ENCODE measurements at regions not wholly inside any gene's neighbourhood (a gene's known extent, or its start where the extent isn't known, plus 50 kb on each side); places are given as distances from the start of the nearest gene placed in this dataset.

DNA sequence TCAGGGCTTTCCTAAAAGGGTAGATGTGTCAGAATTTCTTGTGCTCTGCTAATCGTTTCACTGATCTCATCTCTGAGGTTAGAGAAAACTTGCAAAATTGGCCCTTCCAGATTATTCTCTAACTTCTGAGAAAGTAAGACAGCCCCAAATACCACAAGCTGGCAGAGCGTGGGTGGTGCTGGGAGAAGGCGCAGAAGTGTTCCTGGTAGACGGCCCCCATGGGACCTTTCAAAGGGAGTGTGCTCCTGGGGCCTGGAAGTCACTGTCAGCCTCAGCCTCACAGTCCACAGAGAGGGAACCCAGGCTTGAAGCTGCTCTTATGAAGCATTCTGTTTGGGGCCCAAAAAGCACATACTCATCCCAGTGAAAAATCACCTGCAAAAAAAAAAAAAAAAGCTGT lies 86.5 kb upstream of the PFN2 start:
- no peak overlapping the region for H3K27ac Mint-ChIP-seq
- H3K36me3 Mint-ChIP-seq: no peaks in the 10 kb centered on the region
- H3K9me3 Mint-ChIP-seq: no peaks in the 10 kb centered on the region
- H3K27me3 Mint-ChIP-seq: peaks cover 10% of the 10 kb centered on the region
- H3K4me3 Mint-ChIP-seq: no peak overlapping the region
- no peaks in the 10 kb centered on the region for H3K4me1 Mint-ChIP-seq

DNA sequence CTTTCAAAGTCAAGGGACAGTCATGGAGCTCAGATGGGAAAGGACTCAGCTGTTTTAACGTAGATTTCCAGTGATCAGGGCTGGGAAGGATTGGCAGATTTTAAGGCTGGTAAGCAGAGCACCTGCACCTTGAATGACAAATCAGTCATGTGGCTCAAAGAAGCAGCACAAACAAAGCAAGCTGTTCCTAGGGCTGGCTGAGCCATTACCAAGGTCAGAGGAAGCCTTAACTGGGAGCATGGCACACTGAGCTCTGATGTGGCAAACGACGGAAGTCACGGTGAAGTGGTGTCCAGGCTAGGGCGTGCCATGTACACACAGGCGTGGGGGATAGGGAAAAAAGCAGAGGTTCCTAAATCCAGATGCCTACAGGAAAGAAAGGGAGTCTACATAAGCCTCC lies 84.6 kb upstream of the PFN2 start:
- Mint-ChIP-seq H3K27me3 (peaks cover 10% of the 10 kb centered on the region), H3K4me1 (no peaks in the 10 kb centered on the region), H3K4me3 (no peak overlapping the region), H3K36me3 (no peaks in the 10 kb centered on the region), H3K9me3 (no peaks in the 10 kb centered on the region), H3K27ac (no peak overlapping the region)

DNA sequence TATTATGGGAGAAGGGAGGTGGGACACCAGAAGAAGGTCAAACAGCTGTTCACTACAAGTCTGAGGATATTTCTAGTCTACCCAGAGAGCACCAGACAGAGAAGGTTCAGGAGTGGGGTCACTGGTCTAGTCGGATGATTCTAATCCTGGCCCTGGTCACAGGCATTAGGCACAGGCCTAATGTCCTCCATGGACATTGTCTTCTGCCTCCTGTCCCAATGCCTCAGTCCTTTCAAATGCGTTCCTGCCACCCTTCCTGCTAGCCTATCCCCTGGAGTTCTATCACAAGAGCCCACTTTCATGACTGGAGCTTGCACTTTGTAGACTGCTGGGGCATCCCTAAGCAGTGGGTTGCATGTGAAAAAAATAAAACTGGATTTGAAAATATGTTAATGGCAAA lies 83.9 kb upstream of the PFN2 start:
- Mint-ChIP-seq H3K4me3 (no peak overlapping the region), H3K27me3 (peaks cover 10% of the 10 kb centered on the region), H3K27ac (no peak overlapping the region), H3K36me3 (no peaks in the 10 kb centered on the region), H3K4me1 (no peaks in the 10 kb centered on the region), H3K9me3 (no peaks in the 10 kb centered on the region)

DNA sequence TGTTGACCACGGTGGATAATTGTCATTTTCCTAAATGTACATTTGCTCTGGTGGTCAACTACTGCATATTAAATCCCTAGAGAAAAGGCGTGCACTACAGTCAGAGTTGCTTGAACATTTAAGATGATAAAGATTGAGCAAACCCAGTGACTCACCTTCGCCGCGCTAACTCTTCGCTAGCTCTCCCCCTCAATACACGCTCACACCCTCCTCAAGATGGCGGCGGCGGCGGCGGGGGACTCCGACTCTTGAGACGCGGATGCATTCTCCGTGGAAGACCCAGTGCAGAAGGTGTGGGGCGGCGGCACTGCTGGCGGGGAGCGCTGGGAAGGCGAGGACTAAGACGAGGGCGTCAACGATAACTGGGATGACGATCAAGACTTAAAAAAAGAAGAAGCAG lies 79.8 kb upstream of the PFN2 start:
- Mint-ChIP-seq H3K27me3 (peaks cover 7% of the 10 kb centered on the region), H3K4me3 (no peak overlapping the region), H3K36me3 (no peaks in the 10 kb centered on the region), H3K4me1 (no peaks in the 10 kb centered on the region), H3K9me3 (no peaks in the 10 kb centered on the region), H3K27ac (peak overlapping the region; percentile 3)

DNA sequence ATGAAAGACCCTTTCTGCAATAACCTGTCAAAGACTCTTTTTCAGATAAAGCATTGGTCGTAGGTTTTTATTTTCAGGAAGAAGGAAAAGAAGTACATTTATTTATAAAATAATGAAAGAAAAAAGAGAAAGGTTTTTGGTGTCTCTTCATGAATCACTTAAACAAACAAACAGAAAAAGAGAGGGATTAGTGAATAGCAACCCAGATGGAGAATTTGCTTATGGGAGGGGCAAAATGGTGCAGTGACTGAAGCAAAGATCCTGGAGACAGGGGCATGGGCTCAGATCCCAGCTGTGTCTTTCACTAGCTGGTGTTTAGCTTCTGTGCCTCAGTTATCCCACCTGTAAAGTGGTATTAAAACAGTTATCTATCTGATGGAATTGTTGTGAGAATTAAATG lies 78.6 kb upstream of the PFN2 start:
- Mint-ChIP-seq H3K4me1 (no peaks in the 10 kb centered on the region), H3K27me3 (peaks cover 4% of the 10 kb centered on the region)

DNA sequence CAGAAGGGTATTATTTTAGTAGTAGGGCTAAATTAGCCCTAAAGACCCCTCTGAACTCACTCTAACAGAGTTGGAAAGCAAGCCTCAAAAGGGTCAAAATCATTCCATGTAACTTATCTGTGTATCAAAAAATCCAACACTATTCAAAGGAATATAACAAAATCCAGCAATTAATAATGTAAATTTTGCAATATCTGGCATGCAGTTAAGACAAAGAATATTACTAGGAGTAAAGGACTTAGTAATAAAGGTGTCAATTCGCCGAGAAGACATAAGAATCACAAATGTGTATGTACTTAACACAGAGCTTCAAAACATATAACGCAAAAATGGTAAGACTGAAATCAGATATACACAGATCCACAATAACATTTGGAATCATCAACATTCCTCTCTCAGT lies 71.2 kb upstream of the PFN2 start:
- H3K27ac Mint-ChIP-seq: no peak overlapping the region
- H3K36me3 Mint-ChIP-seq: peaks cover 3% of the 10 kb centered on the region
- peaks cover 10% of the 10 kb centered on the region for H3K27me3 Mint-ChIP-seq
- H3K4me1 Mint-ChIP-seq: no peaks in the 10 kb centered on the region
- no peak overlapping the region for H3K4me3 Mint-ChIP-seq
- peaks cover 16% of the 10 kb centered on the region for H3K9me3 Mint-ChIP-seq

More for the DNA sequence above, 78.6 kb upstream of the PFN2 start:
- no peaks in the 10 kb centered on the region for H3K36me3 Mint-ChIP-seq
- H3K4me3 Mint-ChIP-seq: no peak overlapping the region
- no peaks in the 10 kb centered on the region for H3K9me3 Mint-ChIP-seq
- H3K27ac Mint-ChIP-seq: no peak overlapping the region

DNA sequence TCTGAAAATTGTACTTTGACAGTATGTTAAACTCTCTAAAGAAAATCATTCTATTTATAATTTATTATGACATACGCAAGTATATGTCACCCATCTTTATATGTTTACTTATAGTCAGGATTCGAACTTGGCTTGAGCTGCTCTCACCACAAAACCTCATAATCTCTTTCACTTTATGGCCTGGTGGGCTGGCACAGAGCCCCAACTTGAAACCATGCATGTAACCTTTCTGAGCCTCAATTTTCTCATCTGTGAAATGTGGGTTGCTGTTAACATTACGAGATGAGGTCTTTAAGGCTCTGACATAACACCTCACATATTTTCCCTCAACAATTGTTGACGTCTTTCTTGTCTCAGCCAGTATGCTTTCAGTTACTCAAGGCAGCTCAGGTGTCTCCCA lies 69.4 kb upstream of the PFN2 start:
- Mint-ChIP-seq H3K9me3 (peaks cover 16% of the 10 kb centered on the region), H3K36me3 (peaks cover 3% of the 10 kb centered on the region), H3K4me1 (no peaks in the 10 kb centered on the region), H3K4me3 (no peak overlapping the region), H3K27ac (no peak overlapping the region), H3K27me3 (peaks cover 16% of the 10 kb centered on the region)

DNA sequence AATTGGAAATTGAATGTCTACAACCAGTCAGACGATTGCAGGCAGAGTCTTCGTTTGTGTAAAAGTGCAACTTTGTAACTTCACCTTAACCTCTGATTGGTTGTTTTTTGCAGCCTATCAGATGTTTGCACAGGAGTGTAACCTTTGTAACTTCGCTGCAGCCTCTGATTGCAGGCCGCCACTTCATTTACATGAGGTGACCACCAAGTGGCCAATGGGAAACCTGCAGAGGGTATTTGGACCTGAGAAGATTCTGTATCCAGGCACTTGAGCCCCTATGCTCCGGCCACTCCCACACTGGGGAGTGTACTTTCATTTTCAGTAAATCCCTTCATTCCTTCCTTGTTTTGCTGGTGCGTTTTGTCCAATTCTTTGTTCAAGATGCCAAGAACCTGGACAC lies 68.1 kb upstream of the PFN2 start:
- peaks cover 16% of the 10 kb centered on the region for H3K9me3 Mint-ChIP-seq
- H3K4me3 Mint-ChIP-seq: no peak overlapping the region
- peaks cover 12% of the 10 kb centered on the region for H3K27me3 Mint-ChIP-seq
- H3K27ac Mint-ChIP-seq: no peak overlapping the region
- peaks cover 3% of the 10 kb centered on the region for H3K36me3 Mint-ChIP-seq
- H3K4me1 Mint-ChIP-seq: no peaks in the 10 kb centered on the region

DNA sequence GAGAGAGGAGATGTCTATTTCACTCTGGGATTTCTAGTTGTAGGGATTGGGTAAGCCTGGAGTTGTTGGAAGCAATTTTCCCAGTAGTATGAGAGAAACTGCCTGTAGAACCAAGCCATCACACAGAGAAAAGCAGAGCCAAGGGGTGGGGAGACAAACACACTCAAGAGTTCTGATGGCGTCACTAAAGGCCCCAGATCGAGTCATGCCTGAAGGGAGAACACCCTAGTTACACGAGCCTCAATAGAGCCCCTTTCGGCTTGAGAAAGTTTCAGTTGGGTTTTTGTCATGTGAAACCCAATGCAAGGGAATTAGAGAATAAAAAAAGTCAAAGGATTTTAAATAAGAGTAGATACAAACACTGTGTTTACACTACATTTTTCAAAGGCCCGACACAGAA lies 66.1 kb upstream of the PFN2 start:
- H3K4me3 Mint-ChIP-seq: no peak overlapping the region
- peaks cover 3% of the 10 kb centered on the region for H3K36me3 Mint-ChIP-seq
- H3K4me1 Mint-ChIP-seq: no peaks in the 10 kb centered on the region
- H3K27me3 Mint-ChIP-seq: peaks cover 13% of the 10 kb centered on the region
- H3K27ac Mint-ChIP-seq: no peak overlapping the region
- H3K9me3 Mint-ChIP-seq: peaks cover 16% of the 10 kb centered on the region

DNA sequence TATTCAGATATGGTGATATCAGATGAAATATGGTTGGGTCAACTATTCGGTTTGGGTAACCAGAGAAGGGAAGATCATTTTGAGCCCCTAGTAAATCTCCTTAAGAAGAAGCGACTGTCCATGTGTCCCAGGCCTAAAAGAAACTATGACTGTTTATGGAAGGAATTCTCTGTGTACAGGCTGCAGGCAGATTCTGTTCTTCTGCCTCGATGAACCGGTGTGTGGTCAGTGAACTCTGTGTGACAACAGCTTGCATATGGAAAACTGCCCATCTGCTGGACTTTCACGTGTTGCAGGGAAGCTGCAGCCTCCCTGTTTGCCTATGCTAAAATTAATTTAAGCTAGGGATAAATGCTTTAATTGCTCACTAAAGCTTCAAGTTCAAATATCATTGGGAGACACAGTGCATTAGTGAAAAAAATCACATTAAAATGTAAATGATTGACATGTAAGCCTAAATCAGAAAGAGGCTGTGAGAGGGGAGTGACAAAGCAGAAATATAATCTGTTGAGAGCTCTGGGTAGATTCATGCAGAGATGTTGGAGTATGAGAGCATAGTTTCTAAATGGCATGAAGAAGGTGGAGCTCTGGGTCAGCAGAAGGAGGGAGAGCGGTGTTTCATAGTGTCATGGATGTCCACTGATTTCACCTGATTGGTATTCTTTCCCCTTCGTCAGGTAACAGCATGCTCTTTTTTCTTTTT lies 65.4 kb upstream of the PFN2 start:
- Mint-ChIP-seq H3K9me3 (peaks cover 10% of the 10 kb centered on the region), H3K27ac (no peak overlapping the region), H3K36me3 (no peaks in the 10 kb centered on the region), H3K27me3 (peaks cover 10% of the 10 kb centered on the region), H3K4me3 (no peak overlapping the region), H3K4me1 (no peaks in the 10 kb centered on the region)

DNA sequence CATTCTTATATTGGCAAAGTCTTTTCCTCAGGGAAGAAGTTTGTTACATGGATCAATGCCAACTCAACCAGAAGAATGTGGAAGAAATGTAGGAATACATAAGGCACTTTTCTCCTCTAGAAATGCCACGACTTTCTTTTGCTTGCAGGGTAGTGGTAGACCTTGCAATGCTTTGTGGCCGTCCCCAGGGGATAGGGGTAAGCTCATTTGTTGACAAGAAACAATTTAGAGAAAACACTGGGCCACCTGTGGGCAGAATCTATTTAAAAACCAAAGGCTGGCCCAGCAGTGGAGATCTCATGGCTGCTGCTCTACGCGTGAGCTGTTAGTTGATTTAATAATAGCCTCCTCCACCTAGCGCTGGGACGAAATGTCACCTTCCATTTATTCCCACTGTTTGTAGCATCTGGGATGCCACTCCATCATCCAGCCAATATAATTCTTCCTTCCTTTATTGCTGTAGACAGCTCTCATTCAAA lies 64.6 kb upstream of the PFN2 start:
- peaks cover 3% of the 10 kb centered on the region for H3K9me3 Mint-ChIP-seq
- peaks cover 10% of the 10 kb centered on the region for H3K27me3 Mint-ChIP-seq
- no peaks in the 10 kb centered on the region for H3K4me1 Mint-ChIP-seq
- H3K27ac Mint-ChIP-seq: no peak overlapping the region
- no peaks in the 10 kb centered on the region for H3K36me3 Mint-ChIP-seq
- H3K4me3 Mint-ChIP-seq: no peak overlapping the region

DNA sequence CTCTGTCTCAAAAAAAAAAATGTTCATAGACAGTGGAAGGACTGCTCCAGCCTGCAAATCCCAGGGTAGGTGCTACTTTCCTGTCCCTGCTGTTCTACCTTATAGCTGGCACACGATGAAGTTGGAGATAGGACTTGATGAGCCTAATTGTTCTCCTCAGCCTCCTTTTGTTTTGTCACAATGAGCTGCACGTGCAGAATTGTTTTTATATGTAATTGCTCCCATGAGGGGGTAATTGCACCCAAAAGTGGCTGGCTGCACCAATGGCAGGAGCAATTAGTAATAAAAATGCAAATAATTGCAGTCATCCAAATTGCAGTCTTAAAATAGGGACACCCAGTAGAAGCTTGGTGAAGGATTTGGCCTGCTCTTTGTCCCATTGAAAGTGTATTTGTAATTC lies 63.0 kb upstream of the PFN2 start:
- Mint-ChIP-seq H3K4me3 (no peak overlapping the region), H3K9me3 (no peaks in the 10 kb centered on the region), H3K27ac (no peak overlapping the region), H3K36me3 (no peaks in the 10 kb centered on the region), H3K27me3 (peaks cover 16% of the 10 kb centered on the region), H3K4me1 (no peaks in the 10 kb centered on the region)

DNA sequence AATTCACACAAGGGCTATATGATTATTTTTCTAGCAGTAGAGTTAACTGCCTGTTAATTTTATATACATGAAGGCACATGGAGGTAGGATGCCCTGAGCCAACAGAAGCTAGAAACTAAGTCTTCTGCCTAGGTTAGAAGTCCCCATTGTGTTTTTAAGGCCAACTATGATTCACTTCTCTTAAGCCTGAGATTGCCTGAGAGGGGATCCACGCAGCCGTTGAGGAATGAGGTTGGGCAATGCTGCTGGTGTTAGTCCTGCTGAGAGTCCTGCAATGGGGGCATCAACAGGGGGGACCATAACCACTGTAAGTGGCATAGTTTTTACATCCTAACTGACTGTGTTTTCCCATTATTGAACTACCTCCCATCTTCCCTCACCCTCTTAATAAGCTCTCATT lies 60.1 kb upstream of the PFN2 start:
- peaks cover 10% of the 10 kb centered on the region for H3K9me3 Mint-ChIP-seq
- no peaks in the 10 kb centered on the region for H3K36me3 Mint-ChIP-seq
- no peak overlapping the region for H3K27ac Mint-ChIP-seq
- peaks cover 25% of the 10 kb centered on the region for H3K27me3 Mint-ChIP-seq
- H3K4me1 Mint-ChIP-seq: no peaks in the 10 kb centered on the region
- H3K4me3 Mint-ChIP-seq: no peak overlapping the region

DNA sequence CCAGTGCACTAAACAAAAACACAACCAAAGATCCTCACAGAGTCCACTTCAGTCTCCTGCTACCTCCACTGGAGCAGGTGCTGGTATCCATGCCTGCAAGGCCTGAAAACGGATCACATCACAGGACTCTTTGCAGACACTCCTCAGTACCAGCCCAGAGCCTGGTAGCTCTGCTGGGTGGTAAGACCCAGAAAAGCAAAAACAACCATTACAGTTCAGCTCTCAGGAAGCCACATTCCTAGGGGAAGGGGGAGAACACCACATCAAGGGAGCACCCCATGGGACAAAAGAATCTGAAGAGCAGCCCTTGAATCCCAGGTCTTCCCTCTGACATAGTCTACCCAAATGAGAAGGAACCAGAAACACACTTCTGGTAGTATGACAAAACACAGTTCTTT lies 52.5 kb upstream of the PFN2 start:
- peaks cover 29% of the 10 kb centered on the region for H3K27me3 Mint-ChIP-seq
- H3K9me3 Mint-ChIP-seq: peaks cover 23% of the 10 kb centered on the region
- no peak overlapping the region for H3K4me3 Mint-ChIP-seq
- no peak overlapping the region for H3K27ac Mint-ChIP-seq
- no peaks in the 10 kb centered on the region for H3K4me1 Mint-ChIP-seq
- H3K36me3 Mint-ChIP-seq: no peaks in the 10 kb centered on the region

DNA sequence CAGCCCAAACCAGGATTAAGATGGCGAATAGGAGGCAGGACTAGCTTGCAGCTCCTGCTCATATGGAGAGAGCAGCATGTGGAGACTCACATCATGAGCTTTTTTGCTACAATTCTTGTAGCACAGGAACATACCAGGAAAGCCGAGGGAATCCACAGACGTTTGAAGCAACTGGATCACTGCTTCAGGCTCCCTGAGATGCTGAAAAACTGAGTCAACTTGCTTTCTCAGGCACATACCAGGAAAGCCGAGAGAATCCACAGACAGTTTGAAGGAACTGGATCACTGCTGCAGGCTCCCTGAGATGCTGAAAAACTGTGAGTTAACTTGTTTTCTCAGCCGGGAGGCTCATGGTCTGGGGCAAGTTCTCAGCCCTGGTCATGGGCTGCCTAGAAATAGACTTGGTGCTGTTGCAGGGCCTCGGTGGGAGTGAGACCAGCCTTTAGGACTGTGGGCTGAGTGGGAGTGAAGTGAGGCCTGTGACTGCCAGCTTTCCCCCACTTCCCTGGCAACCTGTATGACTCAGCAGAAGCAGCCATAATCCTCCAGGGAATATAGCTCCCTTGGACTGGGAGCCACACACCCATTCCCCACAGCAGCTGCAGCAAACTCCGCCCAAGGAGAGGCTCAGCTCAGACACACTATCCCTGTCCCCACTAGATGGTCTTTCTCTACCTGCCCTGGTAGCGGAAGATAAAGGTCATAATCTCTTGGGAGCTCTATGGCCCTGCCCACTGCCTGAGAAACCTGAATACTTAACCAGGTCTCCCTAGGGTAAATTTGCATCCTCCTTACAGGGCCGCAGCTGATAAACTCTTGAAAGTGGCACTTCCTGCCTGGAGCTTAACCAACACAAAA lies 51.9 kb upstream of the PFN2 start:
- Mint-ChIP-seq H3K9me3 (peaks cover 23% of the 10 kb centered on the region), H3K4me3 (no peak overlapping the region), H3K36me3 (no peaks in the 10 kb centered on the region), H3K27ac (no peak overlapping the region), H3K27me3 (peaks cover 29% of the 10 kb centered on the region), H3K4me1 (no peaks in the 10 kb centered on the region)

DNA sequence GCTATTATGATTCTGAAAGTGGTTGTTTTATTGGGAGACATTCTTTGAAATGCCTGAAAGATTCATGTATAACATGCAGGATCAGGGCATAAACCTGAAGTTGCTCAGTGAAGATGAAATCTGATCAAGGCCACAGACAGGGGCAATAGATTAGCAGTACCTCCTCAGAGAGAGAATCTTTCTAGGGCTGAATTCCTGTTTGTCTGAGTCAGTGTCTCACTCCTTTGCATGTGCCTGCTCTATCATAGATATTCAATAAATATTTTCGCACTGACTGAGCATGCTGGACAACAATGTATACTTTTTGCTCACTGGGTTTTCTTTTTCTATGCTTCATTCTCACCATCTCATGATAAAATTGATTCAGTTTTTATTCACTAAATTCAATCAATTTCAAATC lies 49.8 kb upstream of the PFN2 start:
- H3K36me3 Mint-ChIP-seq: no peaks in the 10 kb centered on the region
- H3K4me3 Mint-ChIP-seq: no peak overlapping the region
- H3K4me1 Mint-ChIP-seq: no peaks in the 10 kb centered on the region
- H3K9me3 Mint-ChIP-seq: peaks cover 13% of the 10 kb centered on the region
- peaks cover 14% of the 10 kb centered on the region for H3K27me3 Mint-ChIP-seq
- no peak overlapping the region for H3K27ac Mint-ChIP-seq
